HFF-Myc (cell line): ENCODE measurements at regions not wholly inside any gene's neighbourhood (a gene's known extent, or its start where the extent isn't known, plus 50 kb on each side); places are given as distances from the start of the nearest gene placed in this dataset.

Experiments used
- DNase-seq: peaks from one replicate; pipeline ENCODE4 v3.0.0-alpha.2; 2011; ENCODE audit warnings: low read depth; ENCODE audit errors: extremely low read depth
- H3K4me3 ChIP-seq: replicated peaks from 2 replicates; pipeline ENCODE4 v1.5.1; 2011; ENCODE audit warnings: low read depth, mild to moderate bottlenecking, control low read depth, low read length
- TF ChIP-seq, protein P1 (sequence below): IDR thresholded peaks from 2 replicates; pipeline ENCODE4 v1.5.1; 2012; ENCODE audit warnings: mild to moderate bottlenecking, low read depth, low read length, control low read depth; ENCODE audit errors: missing control alignments

DNA sequence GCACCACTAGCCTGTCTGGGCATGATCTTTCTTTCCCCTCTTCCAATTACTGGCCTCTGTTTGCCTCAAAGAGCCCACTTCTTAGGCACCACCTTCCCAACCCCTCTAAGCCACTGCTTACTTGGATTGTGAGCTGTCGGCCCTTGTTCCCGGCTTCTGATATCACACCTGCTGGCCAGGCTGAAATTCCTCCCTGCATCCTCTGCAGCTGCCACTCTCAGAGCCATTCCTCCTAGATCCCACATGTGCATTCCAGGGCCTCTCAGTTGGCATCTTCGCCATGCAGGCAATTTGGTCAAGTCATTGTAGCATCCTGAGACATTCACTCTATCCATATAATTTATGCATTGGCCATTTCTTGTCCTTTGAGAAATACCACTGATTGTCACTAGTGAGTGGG lies 135.9 kb downstream of the OLIG3 start:
- DNase-seq, result no peak
- no peak overlapping the region for H3K4me3 ChIP-seq
- TF ChIP-seq, protein P1, sequence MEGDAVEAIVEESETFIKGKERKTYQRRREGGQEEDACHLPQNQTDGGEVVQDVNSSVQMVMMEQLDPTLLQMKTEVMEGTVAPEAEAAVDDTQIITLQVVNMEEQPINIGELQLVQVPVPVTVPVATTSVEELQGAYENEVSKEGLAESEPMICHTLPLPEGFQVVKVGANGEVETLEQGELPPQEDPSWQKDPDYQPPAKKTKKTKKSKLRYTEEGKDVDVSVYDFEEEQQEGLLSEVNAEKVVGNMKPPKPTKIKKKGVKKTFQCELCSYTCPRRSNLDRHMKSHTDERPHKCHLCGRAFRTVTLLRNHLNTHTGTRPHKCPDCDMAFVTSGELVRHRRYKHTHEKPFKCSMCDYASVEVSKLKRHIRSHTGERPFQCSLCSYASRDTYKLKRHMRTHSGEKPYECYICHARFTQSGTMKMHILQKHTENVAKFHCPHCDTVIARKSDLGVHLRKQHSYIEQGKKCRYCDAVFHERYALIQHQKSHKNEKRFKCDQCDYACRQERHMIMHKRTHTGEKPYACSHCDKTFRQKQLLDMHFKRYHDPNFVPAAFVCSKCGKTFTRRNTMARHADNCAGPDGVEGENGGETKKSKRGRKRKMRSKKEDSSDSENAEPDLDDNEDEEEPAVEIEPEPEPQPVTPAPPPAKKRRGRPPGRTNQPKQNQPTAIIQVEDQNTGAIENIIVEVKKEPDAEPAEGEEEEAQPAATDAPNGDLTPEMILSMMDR, result no peak

DNA sequence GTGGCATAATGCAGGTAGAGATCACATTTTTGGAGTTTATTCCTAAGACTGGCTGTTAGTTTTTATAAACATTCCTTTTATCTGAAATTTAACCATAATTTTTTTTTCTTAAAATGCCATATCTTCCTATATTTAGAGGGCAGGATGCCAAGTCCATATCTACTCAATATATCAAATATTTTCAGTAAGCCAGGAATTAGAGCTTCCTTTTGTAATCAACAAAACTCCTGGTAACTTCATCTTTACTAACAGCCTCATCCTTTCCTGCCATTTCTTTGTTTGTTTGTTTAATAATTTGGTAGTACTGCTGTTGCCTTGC lies 136.3 kb downstream of the OLIG3 start:
- TF ChIP-seq, protein P1, result no peak
- no peak overlapping the region for H3K4me3 ChIP-seq

DNA sequence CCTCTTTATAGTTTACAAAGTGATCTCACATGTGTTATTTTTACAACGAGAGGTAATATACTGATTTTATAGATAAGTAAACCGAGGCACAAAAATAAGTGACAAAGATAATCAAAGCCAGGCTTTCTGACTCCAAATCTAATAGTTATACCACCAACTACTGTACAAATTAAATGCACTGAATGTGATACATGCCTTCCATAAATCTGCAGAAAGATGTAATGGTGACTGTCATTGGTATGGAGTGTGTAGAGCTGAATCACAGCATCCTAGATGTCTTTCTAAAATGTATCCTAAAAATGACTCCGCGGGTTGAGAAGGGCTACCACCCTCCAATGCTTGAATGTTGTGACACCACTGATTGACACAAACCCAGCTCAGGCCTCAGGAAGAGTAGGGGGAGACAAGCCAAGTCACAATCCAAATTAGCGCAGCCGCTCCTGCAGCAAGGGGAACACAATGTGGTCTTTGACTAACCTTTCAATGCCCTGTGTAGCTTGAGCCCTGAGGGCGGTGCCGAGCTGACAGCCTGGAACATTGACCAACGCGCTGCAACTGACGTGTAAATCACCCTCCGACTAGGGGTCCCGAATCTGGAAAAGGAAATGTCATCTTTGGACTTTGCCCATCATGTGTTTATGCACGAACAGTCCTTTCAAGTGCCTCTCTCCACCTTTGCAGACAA lies 136.8 kb downstream of the OLIG3 start:
- TF ChIP-seq, protein P1, result no peak
- no peak overlapping the region for H3K4me3 ChIP-seq
- DNase-seq, result no peak

More for the DNA sequence above, 136.3 kb downstream of the OLIG3 start:
- no peak for DNase-seq

DNA sequence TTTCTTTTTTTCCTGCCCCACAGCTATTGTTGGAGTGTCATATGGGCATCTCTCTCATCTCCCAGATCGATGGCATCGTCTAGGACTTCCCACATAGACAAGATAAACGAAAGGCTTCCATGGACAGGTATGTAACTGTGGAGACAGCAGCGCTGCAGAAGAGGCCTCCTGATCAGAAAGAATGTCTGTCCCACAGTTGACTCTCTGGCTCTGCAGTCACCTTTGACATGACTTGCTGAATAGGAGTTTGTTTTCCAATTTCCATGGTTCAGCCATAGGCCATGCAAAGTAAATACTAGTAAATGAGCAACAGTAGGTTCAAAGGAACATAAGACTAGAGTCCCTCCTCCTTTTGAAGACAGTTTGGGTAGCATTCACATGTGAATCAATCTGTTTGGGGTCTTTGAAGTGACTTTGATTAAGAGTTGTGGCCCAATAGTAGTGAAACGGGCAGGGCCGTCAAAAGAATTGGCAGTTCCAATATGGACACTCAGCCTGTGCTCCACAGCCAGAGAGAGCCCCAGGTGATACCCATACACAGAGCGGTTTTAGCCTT lies 134.7 kb upstream of the IFNGR1 start:
- TF ChIP-seq, protein P1, result no peak
- no peak for DNase-seq
- no peak overlapping the region for H3K4me3 ChIP-seq

DNA sequence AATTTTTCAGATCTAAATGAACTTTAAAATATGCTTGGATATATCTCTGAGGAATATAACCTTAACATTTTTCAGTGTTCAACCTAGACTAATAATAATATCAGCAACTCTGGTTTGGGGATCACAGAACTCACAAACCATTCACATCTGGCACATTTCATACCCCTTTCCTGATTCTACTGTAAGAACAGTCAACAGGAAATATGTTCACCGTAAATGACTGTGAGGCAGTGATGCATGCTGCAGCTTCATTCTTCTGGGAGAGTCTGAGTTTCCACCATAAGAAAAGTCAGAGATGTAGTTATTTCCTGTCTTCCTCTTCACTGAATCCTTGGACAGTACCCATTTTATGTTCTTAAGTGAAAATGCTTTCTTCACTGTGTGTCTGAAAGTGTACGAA lies 134.2 kb upstream of the IFNGR1 start:
- H3K4me3 ChIP-seq, result no peak overlapping the region
- TF ChIP-seq, protein P1, result no peak
- DNase-seq, result no peak

DNA sequence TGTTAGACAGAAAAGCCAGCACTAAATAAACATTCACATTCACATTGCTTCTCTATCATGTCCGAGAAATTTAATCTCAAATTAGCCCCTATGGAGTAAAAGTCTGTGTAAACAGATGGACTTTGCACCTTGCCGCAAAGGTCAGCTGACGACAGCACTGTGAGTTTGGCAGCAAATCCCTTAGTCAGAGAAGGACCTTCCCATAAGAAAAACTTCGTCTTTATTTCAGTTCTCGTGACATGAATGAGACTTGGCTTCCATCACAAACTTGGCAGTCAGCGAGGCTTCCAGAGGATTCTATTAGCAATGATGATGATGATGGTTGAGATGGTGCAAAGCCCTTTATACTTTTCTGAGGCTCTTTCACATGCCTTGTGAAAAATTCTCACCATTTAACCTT lies 133.7 kb upstream of the IFNGR1 start:
- no peak for DNase-seq
- TF ChIP-seq, protein P1, result no peak
- no peak overlapping the region for H3K4me3 ChIP-seq

DNA sequence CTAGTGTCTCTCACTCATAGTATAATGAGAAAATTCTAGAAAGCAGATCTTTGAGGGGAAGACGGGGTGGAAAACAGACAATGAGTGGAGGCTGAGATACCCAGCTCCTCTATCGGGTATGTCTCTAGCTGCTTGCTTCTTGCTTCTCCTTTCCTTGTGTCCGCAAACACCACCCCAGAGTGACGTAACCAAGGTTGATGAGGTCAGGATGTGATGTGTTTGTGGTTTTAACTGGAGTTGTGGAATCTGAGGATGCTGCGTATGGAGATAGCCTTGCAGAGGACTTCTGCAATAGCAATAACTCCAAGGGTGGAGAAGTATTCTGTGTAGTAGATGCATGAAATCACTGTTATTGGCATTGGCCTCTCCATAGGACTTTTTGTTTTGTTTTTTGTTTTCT lies 132.7 kb upstream of the IFNGR1 start:
- TF ChIP-seq, protein P1, result no peak
- no peak for DNase-seq
- H3K4me3 ChIP-seq, result no peak overlapping the region
